Ovary (tissue), 7 donors: ENCODE measurements at regions not wholly inside any gene's neighbourhood (a gene's known extent, or its start where the extent isn't known, plus 50 kb on each side); places are given as distances from the start of the nearest gene placed in this dataset.
"Not testable (repeated sequence)": the region's sequence is repeated elsewhere in the genome, so short reads cannot be mapped to it uniquely, and the experiment has no call there.

Experiments used
- DNase-seq, 5 donors: peaks; one replicate each; pipeline ENCODE4 v3.0.0-alpha.2; 2019 to 2020
- H3K27ac ChIP-seq, 2 donors: fragments of 200-600 bp; one replicate each; pipeline versions ENCODE4 v1.5.1 to v1.8.0; 2019 to 2022
- H3K27me3 ChIP-seq: fragments of 200-600 bp; one replicate; pipeline ENCODE4 v1.8.0; 2022
- H3K36me3 ChIP-seq: fragments of 200-600 bp; sonication (generic); one replicate; pipeline ENCODE4 v1.5.1; 2019
- H3K4me1 ChIP-seq: one replicate; pipeline ENCODE4 v1.8.1; 2013; ENCODE audit warnings: mild to moderate bottlenecking, moderate library complexity; ENCODE audit not compliant: insufficient read depth
- H3K4me3 ChIP-seq: fragments of 200-600 bp; sonication (generic); one replicate; pipeline ENCODE4 v1.5.1; 2017
- H3K9me3 ChIP-seq, 2 donors: fragments of 200-600 bp in 1 of 2; sonication (generic) in 1 of 2; one replicate each; pipeline versions ENCODE4 v1.5.1 to v1.8.1; 2013 to 2019; ENCODE audit warnings: mild to moderate bottlenecking in 1 of 2, moderate library complexity in 1 of 2
- CTCF ChIP-seq, 3 donors: fragments of 450-650 bp in 2 of 3; fragments of 200-600 bp in 1 of 3; IDR thresholded peaks; one replicate each; pipeline versions ENCODE4 v1.5.1 to v1.8.0; 2016 to 2022; ENCODE audit warnings: antibody characterized with exemption in 3 of 3, mild to moderate bottlenecking in 1 of 3
- EP300 ChIP-seq: sonication (generic); formaldehyde crosslinking; IDR thresholded peaks from one replicate; pipeline ENCODE4 v1.6.1; 2017; ENCODE audit warnings: antibody characterized with exemption
- POLR2A ChIP-seq: fragments of 450-650 bp; IDR thresholded peaks from one replicate; pipeline ENCODE4 v1.6.1; 2017; ENCODE audit warnings: antibody characterized with exemption, mild to moderate bottlenecking, moderate library complexity
- WGBS, 3 donors: extraction: QIAGEN DNeasy Blood & Tissue Kit in 1 of 3; methylation state at CpG; one replicate each; pipeline versions ENCODE4 v1.1.5 to v1.1.7; 2013 to 2017; 5-methylcytosine and 5-hydroxymethylcytosine counted together
- intact Hi-C, 4 donors: fragments of 100-400 bp; cut with DNase I; formaldehyde crosslinking; loops; one replicate each; pipeline versions ENCODE4 v1.11.0 to v1.15.1; 2022 to 2023
- donor health status: DM: no; HTN: no; CAD: no; lungs with moderate emphysema.
- donor health status: DM: no; HTN: no; CAD: no.
- donor health status: Bipolar disorder and iron deficiency.
- donor health status: DM: no; HTN: no; CAD: no.
- donor health status: DM: yes; HTN: yes; CAD: no.

GRCh38 chr7:13749636-13750035 lies 239.8 kb downstream of the ETV1 start:
- TF ChIP-seq CTCF (IDR thresholded peaks at IDR 0.05), result no peak
- TF ChIP-seq POLR2A, result no peak
- no peak for TF ChIP-seq EP300
- H3K27ac ChIP-seq, result no peak overlapping the region
- H3K27me3 ChIP-seq, result no peaks in the 10 kb centered on the region
- H3K4me1 ChIP-seq, result no peaks in the 10 kb centered on the region
- intact Hi-C loops, result no loop called here
- no peaks in the 10 kb centered on the region for H3K9me3 ChIP-seq
- H3K4me3 ChIP-seq, result no peak overlapping the region
- 84 to 91% (median 88%) methylated on average over 3 of the region's 3 CpGs for WGBS, 3 donors
- no peaks in the 10 kb centered on the region for H3K36me3 ChIP-seq
- DNase-seq, result no peak

- Histone ChIP-seq H3K4me3 (no peak overlapping the region), H3K36me3 (no peaks in the 10 kb centered on the region), H3K27ac (no peak overlapping the region), H3K27me3 (no peaks in the 10 kb centered on the region), H3K4me1 (no peaks in the 10 kb centered on the region), H3K9me3 (no peaks in the 10 kb centered on the region)
- 6 to 16% (median 6%) methylated on average over 1 of the region's 1 CpG for WGBS, 3 donors
- TF ChIP-seq EP300 (no peak), CTCF (IDR thresholded peaks at IDR 0.05) (no peak), POLR2A (no peak)
- DNase-seq, result no peak
- intact Hi-C loops, result no loop called here
Measured at GRCh38 chr7:13751766-13752165, 237.7 kb downstream of the ETV1 start.

- 73 to 91% (median 83%) methylated on average over 1 of the region's 1 CpG for whole genome bisulfite sequencing, 3 donors
Measured at GRCh38 chr7:13757841-13758240, 231.6 kb downstream of the ETV1 start.

GRCh38 chr7:13765853-13766252 lies 223.6 kb downstream of the ETV1 start:
- H3K27me3 ChIP-seq, H3K27ac ChIP-seq, H3K4me3 ChIP-seq, H3K36me3 ChIP-seq, H3K9me3 ChIP-seq, H3K4me1 ChIP-seq, intact Hi-C loops, DNase-seq: not testable (repeated sequence)
- WGBS, 3 donors, result 90 to 95% (median 93%) methylated on average over 16 of the region's 16 CpGs

More at GRCh38 chr7:13757841-13758240, 231.6 kb downstream of the ETV1 start:
- TF ChIP-seq CTCF (IDR thresholded peaks at IDR 0.05) (no peak), EP300 (no peak), POLR2A (no peak)
- no peak for DNase-seq
- no peaks in the 10 kb centered on the region for H3K9me3 ChIP-seq
- H3K36me3 ChIP-seq, result no peaks in the 10 kb centered on the region
- no peak overlapping the region for H3K4me3 ChIP-seq
- intact Hi-C loops, result no loop called here
- H3K4me1 ChIP-seq, result no peaks in the 10 kb centered on the region
- no peak overlapping the region for H3K27ac ChIP-seq
- H3K27me3 ChIP-seq, result no peaks in the 10 kb centered on the region

GRCh38 chr7:13770305-13770704 lies 219.2 kb downstream of the ETV1 start:
- no peaks in the 10 kb centered on the region for H3K9me3 ChIP-seq
- 20 to 40% (median 26%) methylated on average over 1 of the region's 1 CpG for WGBS, 3 donors
- no peak overlapping the region for H3K27ac ChIP-seq
- H3K27me3 ChIP-seq, result no peaks in the 10 kb centered on the region
- H3K4me3 ChIP-seq, result no peak overlapping the region
- TF ChIP-seq POLR2A, result no peak
- TF ChIP-seq EP300, result no peak
- TF ChIP-seq CTCF (IDR thresholded peaks at IDR 0.05), result no peak
- no peak for DNase-seq
- intact Hi-C loops, result no loop called here
- H3K4me1 ChIP-seq, result no peaks in the 10 kb centered on the region
- no peaks in the 10 kb centered on the region for H3K36me3 ChIP-seq
